Activated T-cell treated with anti-CD3 and anti-CD28 coated beads, Interleukin-2, amount 50 U/mL, for 24 hours (primary cell): ENCODE measurements at regions not wholly inside any gene's neighbourhood (a gene's known extent, or its start where the extent isn't known, plus 50 kb on each side); places are given as distances from the start of the nearest gene placed in this dataset.
"Not testable (repeated sequence)": the region's sequence is repeated elsewhere in the genome, so short reads cannot be mapped to it uniquely, and the experiment has no call there.

ENCODE experiments used
- DNase-seq: peaks from one replicate; pipeline ENCODE4 v3.0.0-alpha.2; 2020
- H3K27ac Mint-ChIP-seq: 2 replicates; pipeline ENCODE4 v1.8.0; 2020; ENCODE audit warnings: mild to moderate bottlenecking, mixed read lengths
- H3K27me3 Mint-ChIP-seq: 2 replicates; pipeline ENCODE4 v1.8.0; 2020; ENCODE audit warnings: mixed read lengths
- H3K36me3 Mint-ChIP-seq: 2 replicates; pipeline ENCODE4 v1.8.0; 2020; ENCODE audit warnings: low read depth, mixed read lengths
- H3K4me1 Mint-ChIP-seq: 2 replicates; pipeline ENCODE4 v1.8.0; 2020; ENCODE audit warnings: low read depth, mixed read lengths
- H3K4me3 Mint-ChIP-seq: 2 replicates; pipeline ENCODE4 v1.8.0; 2020; ENCODE audit warnings: mild to moderate bottlenecking, moderate library complexity, mixed read lengths
- H3K9me3 Mint-ChIP-seq: 2 replicates; pipeline ENCODE4 v1.8.0; 2020; ENCODE audit warnings: mixed read lengths

DNA sequence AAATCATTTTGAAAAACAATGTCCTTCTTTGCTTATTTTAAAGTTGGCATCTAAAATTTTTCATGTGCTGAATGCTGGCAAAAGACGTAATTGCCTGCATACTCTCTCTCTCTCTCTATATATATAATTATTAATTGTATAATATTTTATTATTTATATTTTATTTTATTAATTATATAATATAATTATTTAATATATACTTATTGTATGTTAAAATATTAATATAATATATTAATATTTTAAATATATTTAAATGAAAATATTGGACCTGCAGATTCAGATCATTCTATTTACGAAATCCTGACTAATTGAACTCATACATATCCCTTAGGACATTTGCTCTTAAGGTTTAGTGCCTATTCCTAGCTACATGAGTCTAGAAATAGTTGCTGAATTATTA, 144.7 kb upstream of the VCX start:
- Mint-ChIP-seq H3K4me3 (no peak overlapping the region), H3K9me3 (no peaks in the 10 kb centered on the region), H3K27me3 (no peaks in the 10 kb centered on the region), H3K4me1 (no peaks in the 10 kb centered on the region), H3K27ac (no peak overlapping the region), H3K36me3 (no peaks in the 10 kb centered on the region)
- DNase-seq: no peak

DNA sequence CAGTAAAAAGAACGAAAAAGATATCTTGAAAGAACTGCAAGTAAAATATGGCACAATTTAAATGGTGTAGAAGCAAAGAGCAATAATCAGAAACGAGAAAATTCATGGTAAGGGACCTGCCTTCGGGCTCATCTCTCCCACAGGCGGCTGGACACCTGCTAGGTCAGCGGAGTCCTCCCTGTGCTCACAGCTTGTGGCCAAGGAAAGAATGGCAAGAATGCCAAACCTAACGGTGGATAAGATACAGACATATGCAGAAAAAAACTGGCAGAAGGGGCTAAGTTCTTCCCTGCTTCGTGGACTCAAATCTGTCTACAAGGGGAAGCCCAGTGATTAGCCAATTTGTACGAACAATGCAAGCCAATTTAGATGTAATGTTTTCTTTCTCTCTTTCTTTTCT, 152.1 kb upstream of the VCX start:
- H3K27me3 Mint-ChIP-seq: no peaks in the 10 kb centered on the region
- H3K4me3 Mint-ChIP-seq: no peak overlapping the region
- DNase-seq: no peak
- H3K9me3 Mint-ChIP-seq: no peaks in the 10 kb centered on the region
- no peak overlapping the region for H3K27ac Mint-ChIP-seq
- no peaks in the 10 kb centered on the region for H3K36me3 Mint-ChIP-seq
- H3K4me1 Mint-ChIP-seq: no peaks in the 10 kb centered on the region

DNA sequence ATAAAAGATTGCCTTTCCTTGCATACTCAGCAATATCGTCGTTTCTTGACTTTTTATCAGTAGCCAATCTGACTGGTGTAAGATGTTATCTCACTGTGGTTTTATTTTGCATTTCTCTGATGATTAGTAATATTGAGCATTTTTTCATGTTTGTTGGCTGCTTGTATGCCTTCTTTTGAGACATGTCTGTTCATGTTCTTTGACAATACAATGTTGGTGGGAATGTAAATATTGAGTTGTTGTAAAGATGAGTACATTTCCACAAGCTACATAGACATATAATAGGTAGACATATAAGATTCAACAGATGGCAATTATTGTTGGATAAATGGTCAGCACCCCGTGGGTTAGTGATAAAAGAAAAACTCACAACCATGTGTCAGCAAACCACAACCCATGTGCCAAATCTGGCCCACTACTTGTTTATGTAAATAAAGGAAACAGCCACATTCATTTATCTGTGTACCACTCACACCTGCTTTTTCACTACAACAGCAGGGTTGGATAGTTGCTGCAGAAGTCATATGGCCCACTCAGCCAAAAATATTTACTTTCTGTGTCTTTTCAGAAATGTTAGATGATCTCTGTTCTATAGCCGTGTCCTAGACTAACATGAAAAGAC, 153.1 kb upstream of the VCX start:
- no peak overlapping the region for H3K27ac Mint-ChIP-seq
- H3K36me3 Mint-ChIP-seq: no peaks in the 10 kb centered on the region
- H3K4me1 Mint-ChIP-seq: no peaks in the 10 kb centered on the region
- H3K27me3 Mint-ChIP-seq: no peaks in the 10 kb centered on the region
- H3K9me3 Mint-ChIP-seq: no peaks in the 10 kb centered on the region
- H3K4me3 Mint-ChIP-seq: no peak overlapping the region
- DNase-seq: no peak

DNA sequence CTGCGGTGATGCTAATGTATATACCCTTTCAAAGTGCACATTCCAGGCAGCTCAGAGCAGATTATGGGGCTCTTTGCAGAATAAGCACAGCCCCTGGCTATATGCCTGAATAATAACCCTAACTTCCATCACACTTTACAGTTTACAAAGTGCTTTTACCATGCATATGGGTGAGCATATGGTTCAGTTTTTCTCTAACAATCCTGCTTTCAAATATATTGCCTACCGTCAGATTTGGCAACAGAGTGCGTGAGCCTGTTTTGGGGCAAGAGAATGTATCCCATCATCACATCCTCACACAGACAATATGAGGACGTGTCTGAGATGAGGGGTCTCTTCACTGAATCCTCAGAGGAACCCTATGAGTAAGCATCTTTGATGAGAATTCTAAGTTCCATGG, 162.8 kb upstream of the VCX start:
- no peaks in the 10 kb centered on the region for H3K4me1 Mint-ChIP-seq
- H3K27me3 Mint-ChIP-seq: peaks cover 6% of the 10 kb centered on the region
- H3K36me3 Mint-ChIP-seq: no peaks in the 10 kb centered on the region
- no peak overlapping the region for H3K27ac Mint-ChIP-seq
- H3K4me3 Mint-ChIP-seq: no peak overlapping the region
- H3K9me3 Mint-ChIP-seq: no peaks in the 10 kb centered on the region
- DNase-seq: no peak

DNA sequence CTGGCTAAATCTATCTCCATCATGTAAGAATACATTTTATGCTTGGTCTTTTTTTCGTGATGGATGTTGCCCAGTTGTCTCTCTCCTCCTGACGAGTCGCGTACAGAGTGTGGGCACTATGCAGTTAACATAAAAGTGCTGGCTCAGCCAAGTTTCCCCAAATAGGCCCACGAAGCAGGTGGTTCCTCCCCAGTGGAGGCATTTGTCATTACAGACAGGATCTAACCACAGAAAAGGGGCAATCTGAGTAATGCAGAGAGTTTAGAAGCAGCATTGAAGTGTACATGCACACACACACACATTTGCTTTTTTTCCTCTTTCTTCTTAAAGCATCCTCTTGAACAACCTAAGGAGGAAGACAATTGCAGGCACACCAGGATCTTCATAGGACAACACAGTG, 188.7 kb upstream of the VCX start:
- Mint-ChIP-seq H3K27ac (no peak overlapping the region), H3K36me3 (no peaks in the 10 kb centered on the region), H3K9me3 (peaks cover 17% of the 10 kb centered on the region), H3K27me3 (no peaks in the 10 kb centered on the region), H3K4me1 (no peaks in the 10 kb centered on the region), H3K4me3 (no peak overlapping the region)
- DNase-seq: no peak

DNA sequence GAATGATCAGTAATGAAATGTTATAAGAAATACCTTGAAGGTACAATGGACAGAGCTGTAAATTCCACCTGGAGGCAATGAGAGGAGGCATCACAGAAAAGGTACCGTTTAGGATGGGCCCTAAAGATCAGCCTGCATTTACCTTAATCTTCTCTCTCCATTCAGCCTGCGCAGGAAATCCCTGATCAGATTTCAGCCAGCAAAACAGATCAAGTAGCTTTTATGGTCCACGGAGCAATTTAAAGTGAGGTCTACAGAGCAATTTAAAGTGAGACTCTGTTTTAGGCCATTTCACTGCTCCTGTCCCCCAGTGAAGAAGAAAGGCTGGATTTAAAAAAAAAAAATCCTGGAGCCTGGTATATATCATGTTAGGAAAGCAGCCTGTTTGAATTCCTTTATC, 195.1 kb upstream of the VCX start:
- H3K9me3 Mint-ChIP-seq: no peaks in the 10 kb centered on the region

DNA sequence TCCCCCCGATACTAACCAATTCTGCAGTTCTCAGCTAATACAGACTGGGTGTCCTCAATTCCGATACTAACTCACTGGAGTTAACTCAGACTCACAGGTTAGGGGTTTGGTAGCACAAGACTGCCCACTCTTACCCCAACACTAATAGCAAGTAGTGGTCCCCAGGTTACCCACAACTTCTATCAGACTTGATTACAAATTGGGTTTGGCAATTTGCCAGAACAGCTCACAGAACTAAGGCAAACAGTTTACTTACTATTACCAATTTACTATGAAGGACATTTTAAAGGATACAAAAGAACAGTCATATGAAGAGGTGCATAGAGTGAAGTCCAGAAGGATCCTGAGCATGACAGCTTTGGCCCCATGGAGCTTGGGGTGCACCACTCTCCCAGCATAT, 201.8 kb upstream of the VCX start:
- no peak overlapping the region for H3K27ac Mint-ChIP-seq

More for the DNA sequence above, 195.1 kb upstream of the VCX start:
- DNase-seq: no peak
- no peaks in the 10 kb centered on the region for H3K36me3 Mint-ChIP-seq
- H3K27me3 Mint-ChIP-seq: no peaks in the 10 kb centered on the region
- H3K27ac Mint-ChIP-seq: no peak overlapping the region
- no peaks in the 10 kb centered on the region for H3K4me1 Mint-ChIP-seq
- H3K4me3 Mint-ChIP-seq: no peak overlapping the region

DNA sequence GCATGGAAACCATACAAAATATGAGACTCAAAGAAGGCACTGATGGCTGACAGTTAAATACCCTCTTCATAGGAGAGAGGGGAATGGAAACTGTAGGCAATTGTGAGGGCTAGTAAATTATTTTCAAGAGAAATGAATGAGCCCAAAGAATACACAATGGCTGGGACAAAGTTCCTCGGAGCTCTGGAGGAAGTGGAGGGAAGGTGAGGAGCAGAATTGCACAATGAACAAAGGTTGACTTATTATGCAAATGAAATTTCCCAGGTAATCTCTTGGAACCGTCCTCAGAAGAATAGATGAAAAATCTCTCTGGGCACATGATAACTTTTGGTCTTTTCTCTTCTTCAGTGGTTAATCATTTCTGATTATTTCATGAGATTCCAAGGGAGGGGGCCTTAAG, 202.6 kb upstream of the VCX start:
- Mint-ChIP-seq H3K4me3 (no peak overlapping the region), H3K27me3 (no peaks in the 10 kb centered on the region), H3K36me3 (no peaks in the 10 kb centered on the region), H3K27ac (no peak overlapping the region), H3K4me1 (no peaks in the 10 kb centered on the region), H3K9me3 (no peaks in the 10 kb centered on the region)
- DNase-seq: no peak

More for the DNA sequence above, 201.8 kb upstream of the VCX start:
- Mint-ChIP-seq H3K36me3 (no peaks in the 10 kb centered on the region), H3K4me1 (no peaks in the 10 kb centered on the region), H3K9me3 (no peaks in the 10 kb centered on the region), H3K4me3 (no peak overlapping the region), H3K27me3 (no peaks in the 10 kb centered on the region)
- no peak for DNase-seq

DNA sequence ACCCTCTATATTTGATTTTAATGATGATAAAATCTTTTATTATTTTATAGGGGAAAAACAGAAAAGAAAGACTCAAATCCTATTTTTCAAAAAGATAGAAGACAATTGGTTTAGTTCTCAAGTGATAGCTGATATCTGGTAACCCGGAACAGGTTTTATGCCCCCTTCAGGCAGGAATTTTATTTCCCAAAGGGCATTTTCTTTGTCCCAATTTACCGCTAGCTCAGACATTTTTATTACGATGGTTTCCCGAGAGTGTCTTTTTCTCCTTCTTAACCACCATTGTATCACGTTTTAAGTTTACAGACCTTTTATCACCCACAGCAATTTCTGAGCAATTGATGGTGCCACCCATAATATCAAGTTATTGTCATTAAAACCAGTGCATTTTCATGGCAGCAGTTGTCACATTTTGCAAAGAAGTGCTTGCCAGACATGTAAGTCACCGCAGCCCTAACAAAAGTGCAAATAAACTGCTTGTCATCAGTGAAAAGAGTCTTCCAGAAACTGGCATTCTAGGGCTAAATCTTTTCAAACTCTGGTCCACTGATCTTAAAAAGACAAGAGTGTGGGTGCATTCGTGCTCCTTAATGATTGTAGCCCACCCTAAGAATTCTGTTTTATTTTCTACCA, 204.8 kb upstream of the VCX start:
- Mint-ChIP-seq H3K36me3 (no peaks in the 10 kb centered on the region), H3K4me3 (no peak overlapping the region), H3K27ac (no peak overlapping the region), H3K4me1 (no peaks in the 10 kb centered on the region), H3K27me3 (no peaks in the 10 kb centered on the region), H3K9me3 (no peaks in the 10 kb centered on the region)
- no peak for DNase-seq

DNA sequence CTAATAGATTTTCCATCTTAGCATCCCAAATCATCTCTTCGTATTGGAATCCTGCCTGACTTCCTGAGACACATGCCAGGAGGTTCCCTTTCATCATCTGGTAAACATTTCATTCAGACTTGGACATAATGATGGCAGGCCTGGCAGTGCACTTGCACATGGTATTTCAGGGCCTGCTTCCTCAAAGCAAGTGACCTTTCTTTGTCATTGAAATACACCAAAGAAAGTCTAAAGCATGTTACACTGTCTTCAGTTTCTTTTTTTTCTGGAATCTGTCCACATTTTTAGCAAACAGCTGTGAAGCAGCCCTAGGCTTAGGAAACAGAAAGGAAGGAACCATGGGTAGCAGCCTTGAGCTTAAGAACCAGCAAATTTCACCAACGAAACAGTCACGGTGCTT, 205.9 kb upstream of the VCX start:
- no peaks in the 10 kb centered on the region for H3K9me3 Mint-ChIP-seq
- DNase-seq: no peak
- no peaks in the 10 kb centered on the region for H3K27me3 Mint-ChIP-seq
- H3K4me3 Mint-ChIP-seq: no peak overlapping the region
- no peak overlapping the region for H3K27ac Mint-ChIP-seq
- no peaks in the 10 kb centered on the region for H3K4me1 Mint-ChIP-seq
- no peaks in the 10 kb centered on the region for H3K36me3 Mint-ChIP-seq

DNA sequence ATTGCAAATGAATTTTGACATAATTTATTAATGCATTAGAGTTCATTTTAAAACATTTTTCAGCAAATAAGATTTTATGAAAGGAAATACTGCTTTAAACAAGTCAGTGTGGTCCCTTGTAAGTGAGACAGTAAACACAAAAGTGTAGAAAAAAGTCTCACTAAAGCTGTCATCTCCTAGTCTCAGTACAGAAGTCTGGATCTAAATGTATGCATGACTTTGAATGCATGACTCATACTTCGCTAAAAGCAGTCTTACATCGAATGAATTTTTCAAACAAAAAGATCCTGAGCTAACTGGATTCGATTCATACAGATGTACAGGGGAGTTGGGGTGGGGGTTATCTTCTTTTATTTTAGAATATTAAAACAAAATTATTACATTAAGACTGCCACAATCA, 207.4 kb upstream of the VCX start:
- Mint-ChIP-seq H3K36me3 (no peaks in the 10 kb centered on the region), H3K4me3 (no peak overlapping the region), H3K9me3 (no peaks in the 10 kb centered on the region), H3K27me3 (no peaks in the 10 kb centered on the region), H3K4me1 (no peaks in the 10 kb centered on the region), H3K27ac (no peak overlapping the region)
- no peak for DNase-seq

DNA sequence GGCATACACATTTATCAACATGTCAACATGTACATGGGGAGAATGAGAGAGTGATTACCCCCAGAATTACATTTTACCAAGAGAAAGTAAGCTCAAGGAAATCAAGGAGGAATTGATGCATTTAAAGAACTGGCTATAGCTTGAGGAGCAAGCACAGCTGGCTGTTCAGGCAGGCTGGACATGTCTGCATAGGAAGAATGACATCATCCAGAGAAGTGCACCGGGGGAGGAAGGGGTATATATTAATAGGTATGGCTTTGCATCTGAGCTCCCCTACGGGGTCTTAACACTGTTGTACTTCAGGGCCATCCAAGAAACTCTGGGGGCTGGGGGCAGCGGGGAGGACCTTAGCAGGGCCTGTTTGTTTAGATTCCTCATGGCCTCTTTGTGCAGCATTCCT, 222.4 kb upstream of the VCX start:
- H3K9me3 Mint-ChIP-seq: peaks cover 4% of the 10 kb centered on the region
- H3K36me3 Mint-ChIP-seq: no peaks in the 10 kb centered on the region

DNA sequence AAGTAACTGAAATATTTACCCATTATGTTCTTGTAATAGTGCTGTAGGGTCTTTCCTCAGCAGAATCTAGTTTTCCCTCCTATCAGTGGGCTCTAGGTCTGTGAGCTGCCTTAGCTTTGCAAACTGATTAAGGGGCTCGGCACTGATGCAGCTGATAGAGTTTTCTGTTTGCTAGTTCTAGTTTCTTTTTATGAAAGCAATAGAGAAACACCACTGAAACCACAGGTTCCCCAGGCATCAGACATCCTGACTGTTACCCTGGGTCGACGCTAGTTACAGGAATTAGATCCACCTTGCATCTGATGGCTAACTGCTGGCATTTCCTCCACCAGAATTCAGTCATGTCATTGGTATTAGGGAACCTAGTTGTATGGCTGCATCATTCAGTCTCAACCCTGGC, 225.0 kb upstream of the VCX start:
- H3K27me3 Mint-ChIP-seq: no peaks in the 10 kb centered on the region
- no peaks in the 10 kb centered on the region for H3K4me1 Mint-ChIP-seq
- H3K4me3 Mint-ChIP-seq: no peak overlapping the region
- DNase-seq: no peak
- H3K27ac Mint-ChIP-seq: no peak overlapping the region
- H3K36me3 Mint-ChIP-seq: no peaks in the 10 kb centered on the region
- peaks cover 4% of the 10 kb centered on the region for H3K9me3 Mint-ChIP-seq

More for the DNA sequence above, 222.4 kb upstream of the VCX start:
- no peak for DNase-seq
- Mint-ChIP-seq H3K4me3 (no peak overlapping the region), H3K27me3 (no peaks in the 10 kb centered on the region), H3K4me1 (no peaks in the 10 kb centered on the region), H3K27ac (no peak overlapping the region)

DNA sequence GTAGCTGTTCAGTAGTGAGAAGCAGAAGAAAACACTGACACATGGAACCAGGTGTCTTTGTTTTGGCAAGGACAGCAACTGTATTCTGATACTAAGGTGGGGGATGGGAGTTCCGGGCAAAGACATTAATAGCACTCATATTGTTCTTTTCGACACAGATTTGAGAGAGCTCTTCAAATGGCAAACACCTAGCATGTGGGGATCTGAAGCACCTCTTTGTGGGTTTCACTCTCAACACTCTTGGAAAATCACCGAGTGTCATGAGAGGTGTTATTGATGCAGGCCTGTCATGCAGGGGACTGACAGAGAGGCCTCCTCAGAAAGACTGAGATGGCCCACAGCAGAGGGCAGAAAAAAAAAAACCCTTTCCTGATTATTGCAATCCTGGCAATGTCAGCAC, 228.4 kb upstream of the VCX start:
- Mint-ChIP-seq H3K9me3 (no peaks in the 10 kb centered on the region), H3K27me3 (no peaks in the 10 kb centered on the region), H3K4me1 (no peaks in the 10 kb centered on the region), H3K36me3 (no peaks in the 10 kb centered on the region), H3K4me3 (no peak overlapping the region), H3K27ac (no peak overlapping the region)
- no peak for DNase-seq

DNA sequence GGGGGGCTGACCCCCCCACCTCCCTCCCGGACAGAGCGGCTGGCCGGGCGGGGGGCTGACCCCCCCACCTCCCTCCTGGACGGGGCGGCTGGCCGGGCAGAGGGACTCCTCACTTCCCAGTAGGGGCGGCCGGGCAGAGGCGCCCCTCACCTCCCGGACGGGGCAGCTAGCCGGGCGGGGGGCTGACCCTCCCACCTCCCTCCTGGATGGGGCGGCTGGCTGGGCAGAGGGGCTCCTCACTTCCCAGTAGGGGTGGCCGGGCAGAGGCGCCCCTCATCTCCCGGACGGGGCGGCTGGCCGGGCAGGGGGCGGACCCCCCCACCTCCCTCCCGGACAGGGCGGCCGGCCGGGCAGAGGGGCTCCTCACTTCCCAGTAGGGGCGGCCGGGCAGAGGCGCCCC, 234.3 kb upstream of the VCX start:
- not testable (repeated sequence) for H3K36me3 Mint-ChIP-seq, H3K4me1 Mint-ChIP-seq, H3K4me3 Mint-ChIP-seq, DNase-seq, H3K9me3 Mint-ChIP-seq, H3K27ac Mint-ChIP-seq, H3K27me3 Mint-ChIP-seq
